SJSA1 (cell line): ENCODE measurements at regions not wholly inside any gene's neighbourhood (a gene's known extent, or its start where the extent isn't known, plus 50 kb on each side); places are given as distances from the start of the nearest gene placed in this dataset.

Experiments used
- DNase-seq, 2 experiments: peaks; one replicate each; pipeline ENCODE4 v3.0.0-alpha.2; 2015 to 2020; ENCODE audit warnings: low spot score in 2 of 2, low read depth in 1 of 2
- H3K27ac ChIP-seq: fragments of 250-450 bp; sonication (Bioruptor Pico); 2 replicates; pipeline ENCODE4 v1.5.1; 2020; ENCODE audit warnings: mild to moderate bottlenecking, moderate library complexity
- H3K27me3 ChIP-seq: fragments of 250-450 bp; sonication (Bioruptor Pico); replicated peaks from 2 replicates; pipeline ENCODE4 v1.5.1; 2020; ENCODE audit warnings: mild to moderate bottlenecking, moderate library complexity
- H3K36me3 ChIP-seq: fragments of 250-450 bp; sonication (Bioruptor Pico); 2 replicates; pipeline ENCODE4 v1.5.1; 2020; ENCODE audit warnings: mild to moderate bottlenecking
- H3K4me1 ChIP-seq: fragments of 250-450 bp; sonication (Bioruptor Pico); replicated peaks from 2 replicates; pipeline ENCODE4 v1.6.1; 2021; ENCODE audit warnings: mild to moderate bottlenecking
- H3K4me3 ChIP-seq: fragments of 250-450 bp; sonication (Bioruptor Pico); 2 replicates; pipeline ENCODE4 v1.5.1; 2020; ENCODE audit warnings: mild to moderate bottlenecking
- H3K9me3 ChIP-seq: fragments of 250-450 bp; sonication (Bioruptor Pico); replicated peaks from 2 replicates; pipeline ENCODE4 v1.5.1; 2020; ENCODE audit warnings: mild to moderate bottlenecking

GRCh38 chr9:110143485-110143884 is 64.5 kb downstream of the C9orf152 start:
- H3K9me3 ChIP-seq, result no peaks in the 10 kb centered on the region
- H3K27ac ChIP-seq, result no peak overlapping the region
- H3K36me3 ChIP-seq, result peaks cover 55% of the 10 kb centered on the region
- no peak overlapping the region for H3K4me3 ChIP-seq
- H3K27me3 ChIP-seq, result no peaks in the 10 kb centered on the region
- DNase-seq, result no peak
- peaks cover 32% of the 10 kb centered on the region for H3K4me1 ChIP-seq

DNA sequence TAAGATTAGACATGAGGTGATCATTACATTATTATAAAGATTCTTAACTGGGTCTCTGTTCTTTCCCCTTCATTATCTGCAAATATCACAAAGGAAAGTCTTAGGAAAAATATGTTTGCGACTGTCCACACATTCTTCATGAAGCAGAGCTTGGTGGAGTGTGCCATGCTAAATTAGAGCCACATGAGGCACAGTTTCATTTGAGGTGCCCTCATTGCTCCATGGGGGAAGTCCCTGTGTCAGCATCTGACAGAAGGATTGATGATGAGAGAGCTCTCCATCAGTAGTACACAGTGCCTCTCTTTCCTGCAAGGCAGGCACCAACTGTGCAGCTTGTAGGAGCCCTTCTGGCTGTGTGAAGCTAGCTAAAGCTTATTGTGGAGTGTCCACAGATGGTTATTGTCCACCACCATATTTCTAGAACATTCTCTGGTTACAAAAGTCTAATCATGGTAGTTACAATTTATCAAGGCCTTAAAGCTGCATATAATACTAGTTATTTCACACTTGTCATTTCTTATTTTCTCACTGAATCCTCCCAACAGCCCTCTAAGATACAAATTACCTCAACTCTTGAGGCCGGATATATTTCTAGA is 63.9 kb downstream of the C9orf152 start:
- H3K9me3 ChIP-seq, result no peaks in the 10 kb centered on the region
- no peaks in the 10 kb centered on the region for H3K27me3 ChIP-seq
- no peak for DNase-seq
- H3K36me3 ChIP-seq, result peaks cover 49% of the 10 kb centered on the region
- H3K27ac ChIP-seq, result no peak overlapping the region
- H3K4me1 ChIP-seq, result peaks cover 38% of the 10 kb centered on the region
- no peak overlapping the region for H3K4me3 ChIP-seq

- DNase-seq, result no peak
- Histone ChIP-seq H3K27me3 (no peaks in the 10 kb centered on the region), H3K9me3 (no peaks in the 10 kb centered on the region), H3K36me3 (peaks cover 40% of the 10 kb centered on the region), H3K4me3 (no peak overlapping the region), H3K4me1 (peaks cover 27% of the 10 kb centered on the region), H3K27ac (no peak overlapping the region)
Measured at GRCh38 chr9:110146373-110146772, 61.6 kb downstream of the C9orf152 start.

GRCh38 chr9:110148384-110148783 is 59.6 kb downstream of the C9orf152 start:
- Histone ChIP-seq H3K27me3 (no peaks in the 10 kb centered on the region), H3K36me3 (peaks cover 38% of the 10 kb centered on the region), H3K4me1 (peaks cover 20% of the 10 kb centered on the region), H3K4me3 (no peak overlapping the region), H3K27ac (no peak overlapping the region), H3K9me3 (no peaks in the 10 kb centered on the region)
- no peak for DNase-seq

- no peaks in the 10 kb centered on the region for H3K27me3 ChIP-seq
- peaks cover 39% of the 10 kb centered on the region for H3K36me3 ChIP-seq
- H3K4me3 ChIP-seq, result no peak overlapping the region
- no peaks in the 10 kb centered on the region for H3K9me3 ChIP-seq
- peaks cover 16% of the 10 kb centered on the region for H3K4me1 ChIP-seq
- no peak for DNase-seq
- H3K27ac ChIP-seq, result no peak overlapping the region
Measured at GRCh38 chr9:110148891-110149290, 59.1 kb downstream of the C9orf152 start.
